Left lobe of liver (tissue), 2 donors: ENCODE measurements at regions not wholly inside any gene's neighbourhood (a gene's known extent, or its start where the extent isn't known, plus 50 kb on each side); places are given as distances from the start of the nearest gene placed in this dataset.
A peak's percentile ranks its signal among the peaks of the same experiment; 100 is the strongest.

Source experiments
- ATAC-seq: fragments of 200-7000 bp; cut with Tn5 transposase; one replicate; pipeline ENCODE4 v1.9.1; 2020; ENCODE audit warnings: mild to moderate bottlenecking, moderate library complexity
- DNase-seq: peaks from one replicate; pipeline ENCODE4 v3.0.0-alpha.2; 2020; ENCODE audit warnings: low spot score
- donor health status: DM: no; HTN: no; CAD: no; lungs with moderate emphysema.
- donor health status: DM: no; HTN: yes; CAD: no.

GRCh38 chr1:229186373-229187056 is 84.4 kb upstream of the RAB4A start:
- no peak for ATAC-seq
- no peak for DNase-seq

- DNase-seq (no peak), ATAC-seq (no peak)
Observed at GRCh38 chr1:229190057-229190575, 80.8 kb upstream of the RAB4A start.

- DNase-seq = no peak
- ATAC-seq = no peak
Observed at GRCh38 chr1:229191066-229191674, 79.7 kb upstream of the RAB4A start.

- no peak for ATAC-seq
Observed at GRCh38 chr1:229192031-229192430, 78.9 kb upstream of the RAB4A start.

GRCh38 chr1:229192853-229193252 is 78.1 kb upstream of the RAB4A start:
- no peak for DNase-seq
- ATAC-seq = no peak

More at GRCh38 chr1:229192031-229192430, 78.9 kb upstream of the RAB4A start:
- DNase-seq = no peak

GRCh38 chr1:229194096-229194495 is 76.8 kb upstream of the RAB4A start:
- ATAC-seq = no peak
- DNase-seq = no peak

- DNase-seq = no peak
- no peak for ATAC-seq
Observed at GRCh38 chr1:229195246-229195645, 75.7 kb upstream of the RAB4A start.

- DNase-seq = no peak
- ATAC-seq = no peak
Observed at GRCh38 chr1:229196404-229197264, 74.3 kb upstream of the RAB4A start.

GRCh38 chr1:229197265-229197585 is 73.7 kb upstream of the RAB4A start:
- DNase-seq (no peak), ATAC-seq (no peak)

- ATAC-seq (peak; percentile 60), DNase-seq (no peak)
Observed at GRCh38 chr1:229199261-229200243, 71.4 kb upstream of the RAB4A start.

GRCh38 chr1:229203030-229203751 is 67.7 kb upstream of the RAB4A start:
- DNase-seq = no peak
- ATAC-seq = no peak

GRCh38 chr1:229203991-229204632 is 66.8 kb upstream of the RAB4A start:
- DNase-seq (no peak), ATAC-seq (no peak)

GRCh38 chr1:229204921-229205777 is 65.8 kb upstream of the RAB4A start:
- ATAC-seq (peak; percentile 41), DNase-seq (no peak)

- ATAC-seq (no peak), DNase-seq (no peak)
Observed at GRCh38 chr1:229205854-229206253, 65.1 kb upstream of the RAB4A start.

GRCh38 chr1:229207916-229208315 is 63.0 kb upstream of the RAB4A start:
- DNase-seq (no peak), ATAC-seq (no peak)

GRCh38 chr1:229208481-229208880 is 62.4 kb upstream of the RAB4A start:
- ATAC-seq = no peak
- no peak for DNase-seq

GRCh38 chr1:229209386-229209785 is 61.5 kb upstream of the RAB4A start:
- ATAC-seq (no peak), DNase-seq (no peak)

- ATAC-seq (no peak), DNase-seq (no peak)
Observed at GRCh38 chr1:229209816-229210215, 61.1 kb upstream of the RAB4A start.
